HUES6 (cell line): ENCODE measurements at regions not wholly inside any gene's neighbourhood (a gene's known extent, or its start where the extent isn't known, plus 50 kb on each side); places are given as distances from the start of the nearest gene placed in this dataset.
A peak's percentile ranks its signal among the peaks of the same experiment; 100 is the strongest.
"Not testable (repeated sequence)": the region's sequence is repeated elsewhere in the genome, so short reads cannot be mapped to it uniquely, and the experiment has no call there.

Source experiments
- H3K27ac ChIP-seq: 2 replicates; pipeline ENCODE4 v1.7.0; 2013; ENCODE audit warnings: low read depth, mild to moderate bottlenecking, low read length, inconsistent platforms
- H3K27me3 ChIP-seq: 2 replicates; pipeline ENCODE4 v1.6.1; 2013; ENCODE audit warnings: low read length; ENCODE audit not compliant: control insufficient read depth, insufficient read depth
- H3K36me3 ChIP-seq: 2 replicates; pipeline ENCODE4 v1.6.1; 2013; ENCODE audit warnings: low read length; ENCODE audit not compliant: control insufficient read depth, insufficient read depth
- H3K4me1 ChIP-seq: 2 replicates; pipeline ENCODE4 v1.6.1; 2013; ENCODE audit warnings: low read length; ENCODE audit not compliant: control insufficient read depth, insufficient read depth
- H3K4me3 ChIP-seq: 2 replicates; pipeline ENCODE4 v1.5.1; 2013; ENCODE audit warnings: low read depth, low read length
- H3K9ac ChIP-seq: one replicate; pipeline ENCODE4 v1.6.1; 2013; ENCODE audit warnings: mild to moderate bottlenecking, low read length
- H3K9me3 ChIP-seq: 2 replicates; pipeline ENCODE4 v1.6.1; 2013; ENCODE audit warnings: low read depth, low read length; ENCODE audit not compliant: control insufficient read depth, insufficient read depth

DNA sequence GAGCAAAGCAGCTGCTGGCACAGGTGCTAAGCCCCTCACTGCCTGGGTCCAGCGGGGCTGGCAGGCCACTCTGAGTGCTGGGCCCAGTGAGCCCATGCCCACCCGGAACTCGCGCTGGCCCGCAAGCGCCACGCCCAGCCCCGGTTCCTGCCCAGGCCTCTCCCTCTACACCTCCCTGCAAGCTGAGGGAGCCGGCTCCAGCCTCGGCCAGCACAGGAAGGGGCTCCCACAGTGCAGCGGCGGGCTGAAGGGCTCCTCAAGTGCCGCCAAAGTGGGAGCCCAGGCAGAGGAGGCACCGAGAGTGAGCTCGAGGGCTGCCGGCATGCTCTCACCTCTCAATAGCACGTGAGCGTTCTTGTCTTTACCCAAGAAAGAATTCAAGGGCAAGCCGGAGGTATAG is 219.5 kb upstream of the FRG2C start:
- H3K27ac ChIP-seq, H3K27me3 ChIP-seq: not testable (repeated sequence)

DNA sequence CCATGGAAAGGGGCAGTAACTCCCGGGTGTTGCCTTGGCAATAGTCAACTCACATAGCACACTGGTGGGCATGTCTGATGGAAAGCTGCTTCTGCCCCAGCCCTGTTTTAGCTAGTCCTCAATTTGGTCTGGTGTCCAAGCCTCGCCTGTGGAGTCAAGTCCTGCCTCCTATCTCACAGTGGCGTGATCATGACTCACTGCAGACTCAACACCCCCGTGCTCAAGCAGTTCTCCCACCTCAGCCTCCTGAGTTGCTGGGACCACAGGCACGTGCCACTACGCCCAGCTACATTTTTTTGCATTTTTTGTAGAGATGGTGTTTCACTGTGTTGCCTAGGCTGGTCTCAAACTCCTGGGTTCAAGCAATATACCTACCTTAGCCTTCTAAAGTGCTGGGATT is 218.9 kb upstream of the FRG2C start:
- not testable (repeated sequence) for H3K27me3 ChIP-seq, H3K4me3 ChIP-seq, H3K27ac ChIP-seq, H3K36me3 ChIP-seq, H3K9me3 ChIP-seq, H3K9ac ChIP-seq, H3K4me1 ChIP-seq

More for the DNA sequence above, 219.5 kb upstream of the FRG2C start:
- H3K36me3 ChIP-seq, H3K4me1 ChIP-seq, H3K4me3 ChIP-seq, H3K9ac ChIP-seq, H3K9me3 ChIP-seq: not testable (repeated sequence)

DNA sequence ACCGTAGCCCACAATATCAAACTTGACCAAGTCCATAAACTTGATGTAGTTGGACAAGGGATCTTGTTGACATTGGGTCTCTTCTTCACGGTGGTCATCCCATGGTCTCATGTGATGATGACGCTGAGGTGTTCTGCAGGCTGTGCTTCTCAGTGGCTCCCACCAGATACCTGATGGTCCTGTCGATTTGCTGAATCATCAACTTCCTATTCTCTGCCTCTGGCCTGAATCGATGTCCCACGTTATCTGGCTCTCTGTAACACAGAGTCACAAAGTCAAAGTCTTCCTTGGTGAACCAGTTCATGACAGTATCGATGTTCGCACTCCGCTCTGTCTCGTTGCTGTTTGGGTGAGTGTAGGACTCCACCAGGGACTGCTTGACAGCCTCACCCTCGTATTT is 217.2 kb upstream of the FRG2C start:
- H3K9ac ChIP-seq, H3K36me3 ChIP-seq, H3K4me1 ChIP-seq, H3K9me3 ChIP-seq, H3K27ac ChIP-seq, H3K4me3 ChIP-seq, H3K27me3 ChIP-seq: not testable (repeated sequence)

GRCh38 chr3:75453328-75453727 is 210.8 kb upstream of the FRG2C start:
- H3K4me3 ChIP-seq, H3K36me3 ChIP-seq, H3K27ac ChIP-seq, H3K4me1 ChIP-seq, H3K9me3 ChIP-seq, H3K9ac ChIP-seq, H3K27me3 ChIP-seq: not testable (repeated sequence)

DNA sequence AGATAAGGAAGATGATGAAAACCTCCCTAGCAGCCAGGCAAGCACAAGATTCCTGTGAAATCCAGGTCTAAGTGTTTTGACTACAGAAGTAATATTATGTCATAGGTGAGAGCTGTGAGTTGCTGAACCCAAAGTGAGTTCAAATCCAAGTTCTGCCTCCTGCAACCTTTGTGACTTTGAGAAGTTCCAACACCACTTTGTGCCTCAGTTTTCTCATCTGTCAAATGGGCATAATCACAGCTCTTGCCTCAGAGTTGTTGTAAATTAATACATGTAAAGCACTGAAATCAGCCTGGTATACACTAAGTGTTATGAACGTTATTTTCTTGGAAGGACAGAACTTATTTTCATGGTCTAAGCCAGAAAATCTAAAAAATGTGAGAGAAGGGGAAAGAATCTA is 210.3 kb upstream of the FRG2C start:
- H3K36me3 ChIP-seq, H3K9me3 ChIP-seq, H3K4me3 ChIP-seq, H3K4me1 ChIP-seq, H3K9ac ChIP-seq, H3K27me3 ChIP-seq, H3K27ac ChIP-seq: not testable (repeated sequence)

DNA sequence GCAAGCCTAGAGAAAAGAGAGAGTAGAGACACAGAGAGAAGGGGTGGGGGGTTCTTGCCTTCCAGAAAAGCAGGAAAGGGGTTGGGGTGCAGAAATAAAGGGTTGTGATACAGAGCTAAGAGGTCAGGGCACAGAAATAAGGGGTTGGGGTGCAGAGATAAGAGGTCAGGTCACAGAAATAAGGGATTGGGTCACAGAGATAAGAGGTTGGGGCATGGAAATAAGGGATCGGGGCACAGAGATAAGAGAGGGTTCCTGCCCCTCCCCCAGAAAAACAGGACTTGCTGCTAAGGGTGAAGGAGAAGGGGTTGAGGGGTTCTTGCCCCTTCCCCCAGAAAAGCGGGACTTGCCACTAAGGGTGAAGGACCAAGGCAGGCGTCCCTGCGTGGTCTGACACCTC is 189.6 kb upstream of the FRG2C start:
- not testable (repeated sequence) for H3K9me3 ChIP-seq, H3K27ac ChIP-seq, H3K4me3 ChIP-seq, H3K9ac ChIP-seq, H3K4me1 ChIP-seq, H3K36me3 ChIP-seq, H3K27me3 ChIP-seq

GRCh38 chr3:75496600-75496999 is 167.5 kb upstream of the FRG2C start:
- not testable (repeated sequence) for H3K4me1 ChIP-seq, H3K27me3 ChIP-seq

DNA sequence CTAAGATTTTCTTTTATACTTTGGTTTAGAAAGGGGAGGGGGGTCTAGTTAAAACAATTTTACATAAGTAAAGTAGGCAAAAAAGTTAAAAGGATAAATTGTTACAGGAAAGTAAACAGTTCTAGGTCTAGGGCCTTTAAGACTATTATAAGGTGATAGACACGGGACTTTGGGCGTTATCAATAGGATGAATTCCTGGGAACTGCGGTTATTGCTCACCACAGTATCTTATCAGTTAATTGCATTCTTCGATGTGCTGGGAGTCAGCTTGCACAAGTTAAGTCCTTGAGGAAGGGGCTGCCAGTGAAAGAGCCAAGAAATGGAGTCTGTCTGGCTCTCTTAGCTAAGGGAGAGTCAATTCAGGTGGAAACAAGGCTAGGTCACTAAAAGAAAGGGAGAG is 163.8 kb upstream of the FRG2C start:
- not testable (repeated sequence) for H3K4me3 ChIP-seq, H3K27ac ChIP-seq, H3K9ac ChIP-seq, H3K36me3 ChIP-seq, H3K27me3 ChIP-seq, H3K9me3 ChIP-seq, H3K4me1 ChIP-seq

More at GRCh38 chr3:75496600-75496999, 167.5 kb upstream of the FRG2C start:
- not testable (repeated sequence) for H3K27ac ChIP-seq, H3K9ac ChIP-seq, H3K9me3 ChIP-seq, H3K4me3 ChIP-seq, H3K36me3 ChIP-seq

DNA sequence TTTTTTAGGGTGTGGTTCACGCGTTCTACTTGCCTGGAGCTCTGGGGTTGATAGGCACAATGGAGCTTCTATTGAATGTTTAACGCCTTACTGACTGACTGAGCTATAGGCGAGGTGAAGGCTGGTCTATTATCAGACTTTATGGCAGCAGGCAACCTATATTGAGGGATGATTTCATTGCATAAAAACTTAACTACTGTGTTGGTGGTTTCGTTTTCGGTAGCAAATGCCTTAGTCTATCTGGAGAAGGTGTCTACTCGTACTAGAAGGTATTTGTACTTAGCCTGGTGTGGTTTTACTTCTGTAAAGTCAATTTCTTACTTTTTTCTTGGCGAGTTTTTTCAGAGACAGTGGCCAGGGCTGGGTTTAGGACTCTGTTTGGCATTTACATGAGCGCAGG is 162.0 kb upstream of the FRG2C start:
- not testable (repeated sequence) for H3K27ac ChIP-seq, H3K4me3 ChIP-seq, H3K27me3 ChIP-seq, H3K9ac ChIP-seq, H3K4me1 ChIP-seq, H3K36me3 ChIP-seq, H3K9me3 ChIP-seq

DNA sequence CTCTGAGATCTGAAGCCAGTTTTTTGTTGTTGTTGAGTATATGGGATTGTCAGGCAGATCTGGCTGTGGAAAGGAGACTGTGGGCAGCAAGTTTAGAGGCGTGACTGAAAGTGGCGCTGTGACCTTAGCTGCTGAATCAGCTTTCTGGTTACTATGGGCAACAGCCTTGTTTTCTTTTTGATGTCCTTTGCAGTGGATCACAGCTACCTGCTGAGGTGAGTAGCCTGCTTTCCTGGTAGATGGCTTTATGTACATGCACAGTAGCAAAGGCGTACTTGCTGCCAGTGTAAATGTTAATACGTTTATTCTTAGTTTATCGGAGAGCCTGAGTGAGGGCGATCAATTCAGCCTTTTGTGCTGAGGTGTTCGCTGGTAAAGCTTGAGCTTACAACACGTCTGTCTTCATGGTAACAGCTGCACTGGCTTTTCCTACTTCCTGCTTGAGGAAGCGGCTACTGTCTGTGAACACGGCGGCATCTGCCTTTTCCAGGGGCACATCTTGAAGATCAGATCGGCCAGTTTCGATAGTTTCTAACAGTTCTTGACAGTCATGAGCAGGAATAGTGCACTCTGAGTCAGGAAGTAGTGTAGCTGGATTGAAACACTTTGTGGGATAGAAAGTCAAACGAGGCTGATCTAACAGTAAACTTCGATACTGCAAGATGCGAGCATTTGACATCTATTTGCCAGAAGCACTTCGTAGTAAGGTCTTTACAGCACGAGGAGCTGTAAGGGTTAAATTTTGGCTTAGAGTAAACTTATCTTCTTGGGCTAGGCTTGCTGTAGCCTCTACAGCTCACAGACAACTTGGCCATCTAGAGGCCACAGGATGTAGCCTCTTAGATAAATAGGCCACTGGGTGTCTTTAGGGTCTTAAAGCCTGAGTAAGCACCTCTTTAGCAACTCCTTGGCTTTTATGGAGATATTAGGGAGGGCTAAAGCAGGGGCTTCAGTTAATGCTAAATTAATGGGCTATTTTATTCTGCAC is 161.1 kb upstream of the FRG2C start:
- H3K9me3 ChIP-seq, H3K4me1 ChIP-seq, H3K36me3 ChIP-seq, H3K4me3 ChIP-seq, H3K27ac ChIP-seq, H3K27me3 ChIP-seq: not testable (repeated sequence)
- peak overlapping the region; percentile 50 for H3K9ac ChIP-seq

DNA sequence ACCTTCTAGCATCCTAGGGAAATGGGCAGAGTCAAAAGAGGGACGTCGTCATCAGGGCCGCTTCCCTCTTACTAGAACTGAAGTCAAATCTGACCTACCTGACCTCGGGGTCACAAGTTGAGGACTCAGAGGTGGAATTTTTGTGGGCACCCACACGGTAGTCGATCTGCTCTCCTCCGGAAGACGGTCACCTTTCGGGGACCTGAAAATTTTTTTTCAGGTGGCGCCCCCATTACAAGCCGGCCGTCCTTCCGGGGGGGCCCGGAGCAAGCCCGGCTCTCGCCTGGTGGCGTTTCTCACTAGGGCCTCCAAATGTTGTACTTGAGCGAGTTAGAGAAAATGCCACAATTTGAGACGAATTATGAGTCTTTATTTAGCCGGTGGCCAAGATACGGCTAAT is 157.5 kb upstream of the FRG2C start:
- Histone ChIP-seq H3K9ac (no peak overlapping the region), H3K27ac (no peak overlapping the region), H3K36me3 (no peaks in the 10 kb centered on the region), H3K4me3 (no peak overlapping the region), H3K4me1 (peaks cover 5% of the 10 kb centered on the region; the same call in 1 of the 2 replicates), H3K27me3 (no peaks in the 10 kb centered on the region), H3K9me3 (no peaks in the 10 kb centered on the region)
